Thoracic aorta (tissue), 2 donors: ENCODE measurements at regions not wholly inside any gene's neighbourhood (a gene's known extent, or its start where the extent isn't known, plus 50 kb on each side); places are given as distances from the start of the nearest gene placed in this dataset.

Experiments used
- ATAC-seq: fragments of 150-250 bp; one replicate; pipeline ENCODE4 v1.8.0; 2017; ENCODE audit warnings: low read depth; ENCODE audit not compliant: insufficient number of reproducible peaks, low FRiP score
- DNase-seq: peaks from one replicate; pipeline ENCODE4 v3.0.0-alpha.2; 2020; ENCODE audit warnings: low spot score
- H3K27ac ChIP-seq, 2 donors: fragments of 200-600 bp; sonication (generic); 1 replicate in 1 of 2; 2 replicates in 1 of 2; pipeline ENCODE4 v1.5.1; 2016; ENCODE audit warnings: mild to moderate bottlenecking in 2 of 2, moderate library complexity in 2 of 2
- H3K27me3 ChIP-seq: fragments of 200-600 bp; sonication (generic); replicated peaks from 2 replicates; pipeline ENCODE4 v1.6.0; 2016; ENCODE audit warnings: mild to moderate bottlenecking; ENCODE audit not compliant: insufficient read depth
- H3K36me3 ChIP-seq: fragments of 200-600 bp; sonication (generic); one replicate; pipeline ENCODE4 v1.5.1; 2016
- H3K4me1 ChIP-seq, 2 donors: fragments of 200-600 bp; sonication (generic); 1 replicate in 1 of 2; 2 replicates in 1 of 2; pipeline versions ENCODE4 v1.5.1 to v1.6.0; 2016; ENCODE audit warnings: low read depth in 2 of 2, mild to moderate bottlenecking in 1 of 2; ENCODE audit not compliant: control insufficient read depth in 1 of 2
- H3K4me3 ChIP-seq: fragments of 200-600 bp; sonication (generic); 2 replicates; pipeline ENCODE4 v1.5.1; 2016; ENCODE audit warnings: mild to moderate bottlenecking
- H3K9me3 ChIP-seq: fragments of 200-600 bp; sonication (generic); 2 replicates; pipeline ENCODE4 v1.5.1; 2016
- TF ChIP-seq, protein P1 (sequence below): fragments of 200-600 bp; sonication (generic); IDR thresholded peaks from one replicate; pipeline ENCODE4 v1.5.1; 2019; ENCODE audit warnings: antibody characterized with exemption

DNA sequence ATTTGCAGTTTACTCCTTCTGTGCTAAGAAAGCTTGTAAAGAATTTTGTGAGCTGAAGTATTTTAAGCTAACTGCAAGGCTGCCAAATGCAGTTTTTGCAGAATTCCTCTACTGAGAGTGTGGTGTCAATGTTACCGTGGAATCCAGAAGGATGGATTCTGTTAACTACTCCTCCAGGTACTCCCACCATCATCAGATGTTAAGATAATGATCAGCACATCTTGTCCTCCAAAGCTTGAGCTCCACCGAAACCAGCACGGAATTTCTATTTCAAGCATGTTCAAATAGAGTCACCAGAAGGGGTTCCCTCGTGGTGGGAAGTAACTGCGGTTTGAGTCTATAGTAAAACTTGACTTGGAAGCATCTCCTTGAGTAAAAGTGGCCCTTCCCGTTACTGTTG, 64.3 kb upstream of the CDKN3 start:
- no peak overlapping the region for H3K4me3 ChIP-seq
- TF ChIP-seq, protein P1, sequence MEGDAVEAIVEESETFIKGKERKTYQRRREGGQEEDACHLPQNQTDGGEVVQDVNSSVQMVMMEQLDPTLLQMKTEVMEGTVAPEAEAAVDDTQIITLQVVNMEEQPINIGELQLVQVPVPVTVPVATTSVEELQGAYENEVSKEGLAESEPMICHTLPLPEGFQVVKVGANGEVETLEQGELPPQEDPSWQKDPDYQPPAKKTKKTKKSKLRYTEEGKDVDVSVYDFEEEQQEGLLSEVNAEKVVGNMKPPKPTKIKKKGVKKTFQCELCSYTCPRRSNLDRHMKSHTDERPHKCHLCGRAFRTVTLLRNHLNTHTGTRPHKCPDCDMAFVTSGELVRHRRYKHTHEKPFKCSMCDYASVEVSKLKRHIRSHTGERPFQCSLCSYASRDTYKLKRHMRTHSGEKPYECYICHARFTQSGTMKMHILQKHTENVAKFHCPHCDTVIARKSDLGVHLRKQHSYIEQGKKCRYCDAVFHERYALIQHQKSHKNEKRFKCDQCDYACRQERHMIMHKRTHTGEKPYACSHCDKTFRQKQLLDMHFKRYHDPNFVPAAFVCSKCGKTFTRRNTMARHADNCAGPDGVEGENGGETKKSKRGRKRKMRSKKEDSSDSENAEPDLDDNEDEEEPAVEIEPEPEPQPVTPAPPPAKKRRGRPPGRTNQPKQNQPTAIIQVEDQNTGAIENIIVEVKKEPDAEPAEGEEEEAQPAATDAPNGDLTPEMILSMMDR, result no peak
- peaks cover 0 to 9% of the 10 kb centered on the region in 2 donors for H3K4me1 ChIP-seq
- H3K27ac ChIP-seq, result no peak overlapping the region
- no peaks in the 10 kb centered on the region for H3K36me3 ChIP-seq
- no peaks in the 10 kb centered on the region for H3K27me3 ChIP-seq
- DNase-seq (no peak), ATAC-seq (no peak)
- no peaks in the 10 kb centered on the region for H3K9me3 ChIP-seq

DNA sequence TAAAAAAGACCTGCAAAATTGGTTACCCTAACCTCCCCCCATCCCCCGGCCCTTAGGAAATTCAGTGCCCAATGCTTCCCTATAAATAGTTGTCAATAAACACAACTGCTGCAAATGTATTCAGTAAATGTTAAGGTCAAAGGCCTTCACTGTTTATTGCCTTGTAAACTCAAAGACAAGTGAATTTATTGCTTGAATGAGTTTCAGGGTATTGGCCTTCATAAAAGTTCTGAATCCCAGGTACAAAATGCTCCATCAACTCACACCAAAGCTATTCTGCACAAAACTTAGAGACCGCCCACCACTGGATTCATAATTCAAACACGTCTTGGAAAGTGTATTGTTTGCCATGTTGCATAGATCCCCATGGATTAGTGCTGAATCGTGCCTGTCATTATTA, 63.3 kb upstream of the CDKN3 start:
- DNase-seq (no peak), ATAC-seq (no peak)
- TF ChIP-seq, protein P1, result no peak
- no peak overlapping the region for H3K4me3 ChIP-seq
- H3K36me3 ChIP-seq, result no peaks in the 10 kb centered on the region
- no peak overlapping the region for H3K27ac ChIP-seq
- no peaks in the 10 kb centered on the region for H3K27me3 ChIP-seq
- H3K9me3 ChIP-seq, result no peaks in the 10 kb centered on the region
- peaks cover 0 to 9% of the 10 kb centered on the region in 2 donors for H3K4me1 ChIP-seq

DNA sequence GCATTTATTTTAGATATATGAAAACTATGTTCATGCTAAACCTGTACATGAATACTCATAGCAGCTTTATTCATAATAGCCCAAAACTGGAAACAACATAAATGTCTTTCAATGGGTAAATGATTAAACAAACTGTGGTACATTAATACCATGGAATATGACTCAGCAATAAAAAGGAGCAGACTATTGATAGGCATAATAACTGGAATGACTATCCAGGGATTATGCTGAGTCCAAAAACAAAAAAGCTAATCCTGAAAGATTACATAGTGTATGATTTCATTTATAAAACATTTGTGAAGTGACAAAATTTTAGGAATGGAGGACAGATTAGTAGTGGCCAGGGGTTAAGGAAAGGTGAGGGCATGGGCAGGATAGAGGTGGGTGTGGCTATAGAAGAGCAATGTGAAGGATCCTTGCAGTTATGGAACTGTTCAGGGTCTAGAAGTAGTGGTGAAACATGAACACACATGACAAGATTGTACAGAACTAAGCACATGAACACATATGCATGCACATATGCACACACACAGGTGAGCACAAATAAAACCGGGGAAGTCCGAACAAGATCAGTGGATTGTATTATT, 61.1 kb upstream of the CDKN3 start:
- ATAC-seq (no peak), DNase-seq (no peak)
- TF ChIP-seq, protein P1, result no peak
- peaks cover 0 to 9% of the 10 kb centered on the region in 2 donors for H3K4me1 ChIP-seq
- H3K4me3 ChIP-seq, result no peak overlapping the region
- no peaks in the 10 kb centered on the region for H3K36me3 ChIP-seq
- no peak overlapping the region for H3K27ac ChIP-seq
- no peaks in the 10 kb centered on the region for H3K27me3 ChIP-seq
- no peaks in the 10 kb centered on the region for H3K9me3 ChIP-seq

DNA sequence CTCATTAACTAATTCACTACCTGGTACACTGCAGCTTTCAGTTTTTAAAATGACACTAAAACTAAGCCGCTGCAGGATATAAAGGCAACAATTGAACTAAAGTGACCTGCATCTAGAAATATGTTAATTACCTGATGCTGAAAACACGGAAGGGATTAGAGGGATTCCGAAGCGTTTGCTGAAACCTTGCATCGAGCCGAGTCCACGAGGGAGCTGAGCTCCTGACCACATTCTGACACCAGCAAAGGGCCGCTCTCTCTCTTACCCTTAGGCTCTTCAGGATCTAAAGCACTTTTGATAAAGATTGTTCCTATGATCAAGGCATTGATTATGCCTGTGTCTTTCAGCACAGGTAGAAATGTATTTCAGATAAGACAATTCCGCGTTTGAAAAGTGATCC, 59.5 kb upstream of the CDKN3 start:
- no peak overlapping the region for H3K4me3 ChIP-seq
- H3K4me1 ChIP-seq, result no peaks in the 10 kb centered on the region
- DNase-seq (no peak), ATAC-seq (no peak)
- no peaks in the 10 kb centered on the region for H3K27me3 ChIP-seq
- H3K27ac ChIP-seq, result no peak overlapping the region
- H3K36me3 ChIP-seq, result no peaks in the 10 kb centered on the region
- no peaks in the 10 kb centered on the region for H3K9me3 ChIP-seq
- TF ChIP-seq, protein P1, result no peak

DNA sequence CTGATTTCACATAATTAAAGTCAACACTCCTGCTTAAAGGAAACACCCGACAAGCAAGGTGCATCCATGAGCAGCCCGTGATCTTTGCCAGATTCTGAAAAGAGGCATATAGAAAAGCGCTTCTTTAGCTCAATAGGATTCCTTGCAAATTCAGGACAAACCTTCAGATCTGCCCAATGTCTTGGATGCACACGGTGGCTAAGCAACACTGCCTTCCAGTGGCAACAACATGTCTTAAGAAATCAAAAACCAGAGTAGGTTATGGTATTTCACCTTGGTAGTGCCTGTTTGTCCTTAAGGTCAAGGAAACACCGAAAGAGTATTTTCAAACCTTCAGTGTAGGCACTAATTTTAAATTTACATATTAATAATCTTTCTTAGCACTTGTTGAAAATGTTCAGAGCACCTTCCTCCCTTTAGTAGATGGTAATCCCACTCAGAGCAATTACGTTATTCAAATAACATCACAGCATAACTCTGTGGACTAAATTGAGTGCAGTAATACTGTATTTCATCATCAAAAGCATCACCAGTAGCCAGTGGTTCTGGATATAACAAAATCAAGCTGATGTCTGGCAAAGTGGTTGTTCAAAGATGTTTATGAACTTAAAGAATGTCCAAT, 58.0 kb upstream of the CDKN3 start:
- ATAC-seq (no peak), DNase-seq (no peak)
- H3K4me3 ChIP-seq, result no peak overlapping the region
- no peaks in the 10 kb centered on the region for H3K9me3 ChIP-seq
- H3K27me3 ChIP-seq, result no peaks in the 10 kb centered on the region
- no peaks in the 10 kb centered on the region for H3K36me3 ChIP-seq
- H3K27ac ChIP-seq, result no peak overlapping the region
- no peaks in the 10 kb centered on the region for H3K4me1 ChIP-seq
- TF ChIP-seq, protein P1, result peak; percentile 14
